ENCODE measurements at regions not wholly inside any gene's neighbourhood (a gene's known extent, or its start where the extent isn't known, plus 50 kb on each side); places are given as distances from the start of the nearest gene placed in this dataset.

- no peak overlapping the region for H2BK5ac ChIP-seq (ENCODE audit: insufficient read length, low read length)
- no peak overlapping the region for H3K4me2 ChIP-seq (ENCODE audit: insufficient read depth, insufficient read length, low read length)
- peaks cover 8% of the 10 kb centered on the region for H3K9me3 ChIP-seq (ENCODE audit: control insufficient read depth, low read depth, low read length)
- no peak overlapping the region for H3K4me3 Mint-ChIP-seq
- no peak overlapping the region for H3K27ac ChIP-seq (ENCODE audit: insufficient read length, low read depth, low read length)
- no CpG with 5 or more reads among the region's 4 CpGs for WGBS (ENCODE audit: extremely low coverage, insufficient read length, low lambda C conversion rate)
- no peak overlapping the region for H2BK15ac ChIP-seq (ENCODE audit: low read depth, low read length)
- H3K14ac ChIP-seq (ENCODE audit: insufficient read depth, low read length) = no peak overlapping the region
- no peaks in the 10 kb centered on the region for H3K4me1 Mint-ChIP-seq
- TF ChIP-seq CTCF (conservative IDR thresholded peaks at IDR 0.05) = no peak
- H3K23me2 ChIP-seq (ENCODE audit: insufficient read length, low read depth, low read length, poor library complexity, severe bottlenecking) = no peaks in the 10 kb centered on the region
- no peak for DNase-seq
- no peaks in the 10 kb centered on the region for H3K27me3 Mint-ChIP-seq (ENCODE audit: low read depth)
- no peak overlapping the region for H3K9ac ChIP-seq (ENCODE audit: extremely low read depth, insufficient read length, low read length)
- no peaks in the 10 kb centered on the region for H3K79me1 ChIP-seq (ENCODE audit: insufficient read depth, low read depth, low read length, poor library complexity, severe bottlenecking)
- H3K79me2 ChIP-seq (ENCODE audit: insufficient read depth, low read length) = no peaks in the 10 kb centered on the region
- H3K36me3 Mint-ChIP-seq (ENCODE audit: insufficient read depth in 1 of 3, low read depth in 3 of 3) = peaks cover 0 to 4% (median 0%) of the 10 kb centered on the region in 3 experiments; a peak in 3 of 7 replicates
- no peak overlapping the region for H4K8ac ChIP-seq (replicated peaks; ENCODE audit: insufficient read length, low read depth, low read length)
- no peaks in the 10 kb centered on the region for H3K27me3 ChIP-seq (ENCODE audit: insufficient read depth, low read length)
- no peak overlapping the region for H4K5ac ChIP-seq (ENCODE audit: insufficient read length, low read depth, low read length)
- no peak overlapping the region for H3K4ac ChIP-seq (ENCODE audit: low read depth, low read length)
- no peak overlapping the region for H3K23ac ChIP-seq (ENCODE audit: insufficient read length, low read depth, low read length)
- no peak overlapping the region for H2AFZ ChIP-seq (ENCODE audit: low read length)
- H3K9me3 Mint-ChIP-seq = peaks cover 2 to 12% of the 10 kb centered on the region in 2 experiments; a peak in 3 of 5 replicates
- H2BK20ac ChIP-seq (ENCODE audit: low read depth, low read length, poor library complexity, severe bottlenecking) = no peak overlapping the region
- H3K56ac ChIP-seq (ENCODE audit: insufficient read length, low read depth, low read length) = no peak overlapping the region
- no peaks in the 10 kb centered on the region for H4K20me1 ChIP-seq (ENCODE audit: control insufficient read depth, insufficient read depth, insufficient read length)
- no peak overlapping the region for H3K27ac Mint-ChIP-seq
- H4K91ac ChIP-seq (ENCODE audit: insufficient read length, low read depth, low read length) = no peak overlapping the region
- H2AK5ac ChIP-seq (ENCODE audit: insufficient read length, low read length) = no peak overlapping the region
- no peak overlapping the region for H2BK120ac ChIP-seq (ENCODE audit: low read depth, low read length, poor library complexity, severe bottlenecking)
- no peak overlapping the region for H3T11ph ChIP-seq (ENCODE audit: low read length)
- no peaks in the 10 kb centered on the region for H3K4me1 ChIP-seq (ENCODE audit: insufficient read depth, low read length)
- no peak overlapping the region for H3K18ac ChIP-seq (ENCODE audit: insufficient read length, low read depth, low read length)
- H2BK12ac ChIP-seq (ENCODE audit: insufficient read length, low read depth, low read length) = no peak overlapping the region
These were observed 546.3 kb upstream of the ZEB2 start for GRCh38 chr2:145066151-145066661.
